Type B pancreatic cell (in vitro differentiated cells): ENCODE measurements at regions not wholly inside any gene's neighbourhood (a gene's known extent, or its start where the extent isn't known, plus 50 kb on each side); places are given as distances from the start of the nearest gene placed in this dataset.

Experiments used
- DNase-seq: peaks from one replicate; pipeline ENCODE4 v3.0.0; 2021; ENCODE audit warnings: mixed read lengths; ENCODE audit not compliant: unreplicated experiment; ENCODE audit errors: extremely low spot score
- H3K27ac Mint-ChIP-seq: 2 replicates; pipeline ENCODE4 v1.8.0; 2021; ENCODE audit warnings: mild to moderate bottlenecking, mixed read lengths
- H3K27me3 Mint-ChIP-seq: 2 replicates; pipeline ENCODE4 v1.8.0; 2021; ENCODE audit warnings: mixed read lengths
- H3K36me3 Mint-ChIP-seq: 2 replicates; pipeline ENCODE4 v1.8.0; 2021; ENCODE audit warnings: mixed read lengths
- H3K4me1 Mint-ChIP-seq: one replicate; pipeline ENCODE4 v1.8.0; 2021; ENCODE audit warnings: mixed read lengths; ENCODE audit not compliant: unreplicated experiment
- H3K4me3 Mint-ChIP-seq: 2 replicates; pipeline ENCODE4 v1.8.0; 2021; ENCODE audit warnings: mild to moderate bottlenecking, mixed read lengths
- H3K9me3 Mint-ChIP-seq: 2 replicates; pipeline ENCODE4 v1.8.0; 2021; ENCODE audit warnings: mixed read lengths
- TF ChIP-seq, protein P1 (sequence below): fragments of 200-600 bp; sonication (generic); conservative IDR thresholded peaks from 2 replicates; pipeline ENCODE4 v1.5.0; 2021; ENCODE audit warnings: antibody characterized with exemption, mild to moderate bottlenecking

DNA sequence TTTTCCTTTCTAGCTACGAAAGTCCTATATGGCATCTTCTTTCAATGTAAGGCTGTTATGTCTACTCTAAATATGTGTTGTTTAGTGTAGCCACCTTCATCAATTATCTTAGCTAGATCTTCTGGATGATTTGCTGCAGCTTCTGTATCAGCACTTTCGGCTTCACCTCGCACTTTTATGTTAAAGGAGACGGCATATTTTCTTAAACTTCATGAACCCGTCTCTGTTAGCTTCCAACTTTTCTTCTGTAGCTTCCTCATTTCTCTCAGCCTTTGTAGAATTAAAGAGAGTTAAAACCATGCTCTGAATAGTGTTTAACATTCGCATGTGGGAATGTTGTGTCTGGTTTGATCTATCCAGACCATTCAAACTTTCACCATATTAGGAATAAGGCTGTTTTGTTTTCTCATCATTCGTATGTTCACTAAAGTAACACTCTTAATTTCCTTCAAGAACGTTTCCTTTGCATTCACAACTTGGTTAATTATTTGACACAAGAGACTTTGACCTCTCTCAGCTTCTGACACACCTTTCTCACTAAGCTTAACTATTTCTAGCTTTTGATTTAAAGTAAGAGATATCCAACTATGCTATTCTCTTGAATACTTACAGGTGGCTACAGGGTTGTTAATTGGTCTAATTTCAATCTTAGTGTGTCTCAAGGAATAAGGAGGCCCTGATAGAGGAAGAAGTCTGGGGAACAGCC, 476.8 kb downstream of the GABRG1 start:
- H3K4me1 Mint-ChIP-seq: no peaks in the 10 kb centered on the region
- no peak overlapping the region for H3K4me3 Mint-ChIP-seq
- no peak overlapping the region for H3K27ac Mint-ChIP-seq
- TF ChIP-seq, protein P1, sequence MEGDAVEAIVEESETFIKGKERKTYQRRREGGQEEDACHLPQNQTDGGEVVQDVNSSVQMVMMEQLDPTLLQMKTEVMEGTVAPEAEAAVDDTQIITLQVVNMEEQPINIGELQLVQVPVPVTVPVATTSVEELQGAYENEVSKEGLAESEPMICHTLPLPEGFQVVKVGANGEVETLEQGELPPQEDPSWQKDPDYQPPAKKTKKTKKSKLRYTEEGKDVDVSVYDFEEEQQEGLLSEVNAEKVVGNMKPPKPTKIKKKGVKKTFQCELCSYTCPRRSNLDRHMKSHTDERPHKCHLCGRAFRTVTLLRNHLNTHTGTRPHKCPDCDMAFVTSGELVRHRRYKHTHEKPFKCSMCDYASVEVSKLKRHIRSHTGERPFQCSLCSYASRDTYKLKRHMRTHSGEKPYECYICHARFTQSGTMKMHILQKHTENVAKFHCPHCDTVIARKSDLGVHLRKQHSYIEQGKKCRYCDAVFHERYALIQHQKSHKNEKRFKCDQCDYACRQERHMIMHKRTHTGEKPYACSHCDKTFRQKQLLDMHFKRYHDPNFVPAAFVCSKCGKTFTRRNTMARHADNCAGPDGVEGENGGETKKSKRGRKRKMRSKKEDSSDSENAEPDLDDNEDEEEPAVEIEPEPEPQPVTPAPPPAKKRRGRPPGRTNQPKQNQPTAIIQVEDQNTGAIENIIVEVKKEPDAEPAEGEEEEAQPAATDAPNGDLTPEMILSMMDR: no peak
- H3K36me3 Mint-ChIP-seq: no peaks in the 10 kb centered on the region
- H3K9me3 Mint-ChIP-seq: no peaks in the 10 kb centered on the region
- DNase-seq: no peak
- H3K27me3 Mint-ChIP-seq: no peaks in the 10 kb centered on the region

DNA sequence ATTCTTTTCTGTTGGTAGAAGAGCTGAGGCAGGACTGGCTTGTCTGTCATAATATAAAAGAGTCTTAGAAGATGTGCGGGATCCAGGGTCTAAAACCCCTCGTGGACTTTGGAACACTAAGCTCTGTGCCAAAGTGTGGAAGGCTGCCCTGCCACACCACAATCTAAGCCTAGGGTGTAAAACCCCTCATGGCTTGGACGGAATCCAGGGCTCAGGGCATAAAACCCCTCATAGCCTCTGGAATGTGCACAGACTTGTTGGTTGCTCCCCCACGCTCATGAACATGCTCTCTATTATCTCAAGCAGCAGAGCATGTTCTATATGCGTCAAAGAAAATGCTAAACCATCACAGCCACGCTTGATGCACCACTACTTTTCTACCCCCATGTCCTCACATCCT, 483.6 kb downstream of the GABRG1 start:
- no peak for DNase-seq
- Mint-ChIP-seq H3K4me1 (no peaks in the 10 kb centered on the region), H3K36me3 (no peaks in the 10 kb centered on the region), H3K4me3 (no peak overlapping the region), H3K27me3 (no peaks in the 10 kb centered on the region), H3K9me3 (no peaks in the 10 kb centered on the region), H3K27ac (no peak overlapping the region)
- TF ChIP-seq, protein P1: no peak

DNA sequence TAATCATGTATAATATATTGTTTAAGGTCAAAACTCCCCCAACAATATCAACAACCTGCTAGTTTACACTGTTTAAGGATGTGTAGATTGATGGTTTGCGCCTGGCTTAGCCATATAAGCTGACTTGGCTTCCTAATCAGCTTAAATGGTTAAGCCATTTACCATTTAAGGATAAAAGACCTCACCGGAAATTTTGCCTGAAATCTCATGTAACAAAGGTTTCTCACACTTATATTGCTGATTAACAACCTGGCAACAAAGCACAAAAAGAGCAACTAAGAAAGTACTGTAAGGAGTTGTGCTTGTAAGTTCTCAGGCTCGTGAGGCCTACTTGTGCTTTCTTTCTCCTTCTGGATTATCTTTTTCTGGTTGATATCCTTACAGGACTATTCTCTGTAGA, 485.2 kb downstream of the GABRG1 start:
- no peaks in the 10 kb centered on the region for H3K36me3 Mint-ChIP-seq

DNA sequence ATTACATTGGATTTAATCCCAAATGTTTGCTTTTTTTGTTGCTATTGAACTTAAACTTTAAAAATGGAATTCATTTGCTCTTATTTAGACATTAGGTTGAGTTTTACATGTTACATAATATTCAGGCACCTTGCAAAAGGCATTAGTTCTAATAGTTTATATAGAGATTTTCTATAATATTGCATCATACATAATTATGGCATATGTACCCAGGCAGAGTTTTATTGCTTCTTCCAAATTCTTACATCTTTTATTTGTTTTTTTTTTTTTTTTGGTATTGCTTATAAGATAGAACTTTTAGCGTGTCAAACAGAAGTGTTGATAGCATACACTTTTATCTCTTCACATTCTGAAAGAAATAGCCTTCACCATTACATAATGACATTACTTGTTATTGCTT, 487.7 kb downstream of the GABRG1 start:
- H3K9me3 Mint-ChIP-seq: no peaks in the 10 kb centered on the region
- no peak for DNase-seq
- H3K4me1 Mint-ChIP-seq: no peaks in the 10 kb centered on the region
- no peaks in the 10 kb centered on the region for H3K36me3 Mint-ChIP-seq
- TF ChIP-seq, protein P1: no peak
- H3K27ac Mint-ChIP-seq: no peak overlapping the region
- H3K4me3 Mint-ChIP-seq: no peak overlapping the region
- no peaks in the 10 kb centered on the region for H3K27me3 Mint-ChIP-seq

More for the DNA sequence above, 485.2 kb downstream of the GABRG1 start:
- Mint-ChIP-seq H3K4me1 (no peaks in the 10 kb centered on the region), H3K27me3 (no peaks in the 10 kb centered on the region), H3K27ac (no peak overlapping the region), H3K9me3 (no peaks in the 10 kb centered on the region), H3K4me3 (no peak overlapping the region)
- TF ChIP-seq, protein P1: no peak
- DNase-seq: no peak

DNA sequence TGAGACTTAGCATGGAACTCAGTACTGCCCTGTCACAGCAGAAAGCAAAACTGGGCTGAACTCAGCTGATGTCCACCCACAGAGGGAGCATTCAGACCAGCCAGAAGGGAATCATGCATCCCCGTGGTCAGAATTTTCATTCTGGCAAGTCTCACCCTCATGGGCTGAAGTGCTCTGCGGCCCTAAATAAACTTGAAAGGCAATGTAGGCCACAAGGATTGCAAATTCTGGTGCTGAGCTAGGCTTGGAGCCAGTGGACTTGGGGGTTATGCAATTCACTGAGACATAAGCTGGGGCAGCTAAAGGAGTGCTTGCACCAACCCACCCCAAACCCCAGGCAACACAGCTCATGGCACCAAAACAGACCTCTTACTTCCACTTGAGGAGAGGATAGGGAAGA, 494.1 kb downstream of the GABRG1 start:
- no peaks in the 10 kb centered on the region for H3K27me3 Mint-ChIP-seq
- no peak for DNase-seq
- H3K4me1 Mint-ChIP-seq: no peaks in the 10 kb centered on the region
- TF ChIP-seq, protein P1: no peak
- H3K27ac Mint-ChIP-seq: no peak overlapping the region
- no peak overlapping the region for H3K4me3 Mint-ChIP-seq
- no peaks in the 10 kb centered on the region for H3K36me3 Mint-ChIP-seq
- H3K9me3 Mint-ChIP-seq: no peaks in the 10 kb centered on the region
